Lower leg skin (tissue), 4 donors: ENCODE measurements at regions not wholly inside any gene's neighbourhood (a gene's known extent, or its start where the extent isn't known, plus 50 kb on each side); places are given as distances from the start of the nearest gene placed in this dataset.

Experiments
- DNase-seq, 2 donors: peaks; one replicate each; pipeline ENCODE4 v3.0.0-alpha.2; 2019; ENCODE audit warnings: low spot score in 2 of 2
- H3K4me3 ChIP-seq: fragments of 200-600 bp; sonication (generic); 2 replicates; pipeline ENCODE4 v1.5.1; 2017; ENCODE audit warnings: mild to moderate bottlenecking, low read depth; ENCODE audit not compliant: poor library complexity, severe bottlenecking
- CTCF ChIP-seq, 3 donors: fragments of 450-650 bp; IDR thresholded peaks; one replicate each; pipeline ENCODE4 v1.5.1; 2016; ENCODE audit warnings: antibody characterized with exemption in 3 of 3, mild to moderate bottlenecking in 3 of 3, moderate library complexity in 2 of 3
- POLR2A ChIP-seq, 2 donors: fragments of 450-650 bp; IDR thresholded peaks; one replicate each; pipeline ENCODE4 v1.6.1; 2016 to 2017; ENCODE audit warnings: antibody characterized with exemption in 2 of 2, mild to moderate bottlenecking in 1 of 2, moderate library complexity in 1 of 2
- WGBS, 2 donors: methylation state at CpG; one replicate each; pipeline ENCODE4 v1.1.5; 2018; 5-methylcytosine and 5-hydroxymethylcytosine counted together
- intact Hi-C: fragments of 100-400 bp; cut with DNase I; formaldehyde crosslinking; loops from one replicate; pipeline ENCODE4 v1.15.0; 2023; ENCODE audit warnings: low total_unique reads

- no peak for DNase-seq
- H3K4me3 ChIP-seq: no peak overlapping the region
- 42 to 52% methylated on average over 3 of the region's 3 CpGs for WGBS, 2 donors
- intact Hi-C loops: no loop called here
- no peak for TF ChIP-seq CTCF (IDR thresholded peaks at IDR 0.05)
Observed at GRCh38 chr1:99527078-99527477, 118.8 kb upstream of the PALMD start.

GRCh38 chr1:99527545-99527944 lies 118.4 kb upstream of the PALMD start:
- TF ChIP-seq CTCF (IDR thresholded peaks at IDR 0.05): no peak
- TF ChIP-seq POLR2A (IDR thresholded peaks at IDR 0.05): no peak
- no peak for DNase-seq
- H3K4me3 ChIP-seq: no peak overlapping the region
- WGBS, 2 donors: 58 to 73% methylated on average over 3 of the region's 3 CpGs
- intact Hi-C loops: no loop called here

GRCh38 chr1:99529002-99529401 lies 116.9 kb upstream of the PALMD start:
- DNase-seq: no peak
- H3K4me3 ChIP-seq: no peak overlapping the region
- TF ChIP-seq CTCF (IDR thresholded peaks at IDR 0.05): no peak
- TF ChIP-seq POLR2A (IDR thresholded peaks at IDR 0.05): no peak
- 75 to 88% methylated on average over 3 of the region's 3 CpGs for WGBS, 2 donors
- intact Hi-C loops: no loop called here

- WGBS, 2 donors: 90 to 91% methylated on average over 5 of the region's 5 CpGs
- intact Hi-C loops: no loop called here
Observed at GRCh38 chr1:99531578-99532275, 114.2 kb upstream of the PALMD start.

GRCh38 chr1:99532276-99532580 lies 113.7 kb upstream of the PALMD start:
- intact Hi-C loops: no loop called here
- 59 to 100% methylated on average over 1 of the region's 1 CpG for WGBS, 2 donors
- H3K4me3 ChIP-seq: no peak overlapping the region
- no peak for DNase-seq
- TF ChIP-seq POLR2A (IDR thresholded peaks at IDR 0.05) (no peak), CTCF (IDR thresholded peaks at IDR 0.05) (no peak)

More at GRCh38 chr1:99531578-99532275, 114.2 kb upstream of the PALMD start:
- H3K4me3 ChIP-seq: no peak overlapping the region
- no peak for TF ChIP-seq CTCF (IDR thresholded peaks at IDR 0.05)
- TF ChIP-seq POLR2A (IDR thresholded peaks at IDR 0.05): no peak
- no peak for DNase-seq
